Prostate gland (tissue), 2 donors: ENCODE measurements at regions not wholly inside any gene's neighbourhood (a gene's known extent, or its start where the extent isn't known, plus 50 kb on each side); places are given as distances from the start of the nearest gene placed in this dataset.

Experiments
- DNase-seq: peaks from one replicate; pipeline ENCODE4 v3.0.0-alpha.2; 2019; ENCODE audit warnings: low spot score
- H3K27ac ChIP-seq, 2 donors: fragments of 200-600 bp; sonication (generic); 2 replicates each; pipeline ENCODE4 v1.5.1; 2017 to 2019
- H3K27me3 ChIP-seq: fragments of 200-600 bp; sonication (generic); replicated peaks from 2 replicates; pipeline ENCODE4 v1.5.1; 2019; ENCODE audit not compliant: insufficient read depth
- H3K36me3 ChIP-seq, 2 donors: fragments of 200-600 bp; sonication (generic); 1 replicate in 1 of 2; 2 replicates in 1 of 2; pipeline versions ENCODE4 v1.5.1 to v1.8.1; 2017 to 2019
- H3K4me1 ChIP-seq: fragments of 200-600 bp; sonication (generic); replicated peaks from 2 replicates; pipeline ENCODE4 v1.5.1; 2019
- H3K4me3 ChIP-seq, 2 donors: fragments of 200-600 bp; sonication (generic); 2 replicates each; pipeline ENCODE4 v1.5.1; 2017 to 2019
- H3K9me3 ChIP-seq: fragments of 200-600 bp; sonication (generic); 2 replicates; pipeline ENCODE4 v1.5.1; 2017
- CTCF ChIP-seq, 4 experiments: fragments of 200-600 bp in 2 of 4; fragments of 450-650 bp in 2 of 4; sonication (generic) in 2 of 4; IDR thresholded peaks; 1 replicate in 3 of 4; 2 replicates in 1 of 4; pipeline ENCODE4 v1.5.1; 2016 to 2019; ENCODE audit warnings: antibody characterized with exemption in 4 of 4, mild to moderate bottlenecking in 2 of 4, moderate library complexity in 2 of 4
- POLR2A ChIP-seq: fragments of 450-650 bp; IDR thresholded peaks from one replicate; pipeline ENCODE4 v1.6.1; 2016; ENCODE audit warnings: antibody characterized with exemption, mild to moderate bottlenecking
- POLR2AphosphoS5 ChIP-seq: sonication (generic); formaldehyde crosslinking; IDR thresholded peaks from one replicate; pipeline ENCODE4 v1.6.1; 2017; ENCODE audit warnings: antibody characterized with exemption
- WGBS: methylation state at CpG from one replicate; pipeline ENCODE4 v1.1.5; 2018; 5-methylcytosine and 5-hydroxymethylcytosine counted together
- intact Hi-C: fragments of 100-400 bp; cut with DNase I; formaldehyde crosslinking; loops from one replicate; pipeline ENCODE4 v1.14.2; 2022

GRCh38 chr11:86143087-86144030 lies 74.5 kb upstream of the PICALM start:
- no peak overlapping the region for H3K27ac ChIP-seq

GRCh38 chr11:86142170-86142569 lies 73.3 kb upstream of the PICALM start:
- Histone ChIP-seq H3K27ac (no peak overlapping the region), H3K9me3 (no peaks in the 10 kb centered on the region), H3K4me3 (no peak overlapping the region), H3K36me3 (no peaks in the 10 kb centered on the region), H3K27me3 (no peaks in the 10 kb centered on the region), H3K4me1 (no peaks in the 10 kb centered on the region)
- TF ChIP-seq POLR2A: no peak
- TF ChIP-seq CTCF (IDR thresholded peaks at IDR 0.05): no peak
- no peak for TF ChIP-seq POLR2AphosphoS5
- no peak for DNase-seq
- 96% methylated on average over 1 of the region's 1 CpG for WGBS
- intact Hi-C loops: no loop called here

More at GRCh38 chr11:86143087-86144030, 74.5 kb upstream of the PICALM start:
- Histone ChIP-seq H3K36me3 (no peaks in the 10 kb centered on the region), H3K27me3 (no peaks in the 10 kb centered on the region), H3K4me3 (no peak overlapping the region), H3K9me3 (no peaks in the 10 kb centered on the region), H3K4me1 (no peaks in the 10 kb centered on the region)
- TF ChIP-seq CTCF (IDR thresholded peaks at IDR 0.05): no peak
- DNase-seq: no peak
- WGBS: 95% methylated on average over 7 of the region's 7 CpGs
- intact Hi-C loops: no loop called here

GRCh38 chr11:86141727-86142126 lies 72.8 kb upstream of the PICALM start:
- no peaks in the 10 kb centered on the region for H3K27me3 ChIP-seq
- H3K36me3 ChIP-seq: no peaks in the 10 kb centered on the region
- TF ChIP-seq POLR2AphosphoS5 (no peak), POLR2A (no peak), CTCF (IDR thresholded peaks at IDR 0.05) (no peak)
- intact Hi-C loops: no loop called here
- 83% methylated on average over 1 of the region's 1 CpG for WGBS
- H3K27ac ChIP-seq: no peak overlapping the region
- no peaks in the 10 kb centered on the region for H3K9me3 ChIP-seq
- no peaks in the 10 kb centered on the region for H3K4me1 ChIP-seq
- no peak overlapping the region for H3K4me3 ChIP-seq
- no peak for DNase-seq

GRCh38 chr11:86140334-86140990 lies 71.6 kb upstream of the PICALM start:
- TF ChIP-seq POLR2A (no peak), CTCF (IDR thresholded peaks at IDR 0.05) (no peak), POLR2AphosphoS5 (no peak)
- intact Hi-C loops: no loop called here
- no peaks in the 10 kb centered on the region for H3K36me3 ChIP-seq
- no peaks in the 10 kb centered on the region for H3K4me1 ChIP-seq
- no peak overlapping the region for H3K27ac ChIP-seq
- DNase-seq: no peak
- H3K4me3 ChIP-seq: no peak overlapping the region
- H3K9me3 ChIP-seq: no peaks in the 10 kb centered on the region
- no peaks in the 10 kb centered on the region for H3K27me3 ChIP-seq
- WGBS: 89% methylated on average over 10 of the region's 10 CpGs
